MCF 10A (cell line): ENCODE measurements at regions not wholly inside any gene's neighbourhood (a gene's known extent, or its start where the extent isn't known, plus 50 kb on each side); places are given as distances from the start of the nearest gene placed in this dataset.

Experiments used
- BruUV-seq: library from RNA; stranded (reverse); fragments of 400-500 nt; replicated peaks from 2 replicates; lab custom pipeline; 2021; lab: Mats Ljungman, UMichigan
- CTCF ChIA-PET: fragments of 300-600 bp; sonication (Branson Sonifier 250); formaldehyde crosslinking; extraction: SDS; loops from one replicate; lab custom pipeline; 2021; ENCODE audit warnings: antibody characterized with exemption, inconsistent platforms; lab: Yijun Ruan, JAX
- POLR2A ChIA-PET: fragments of 300-600, 350-650 bp; sonication (Branson Sonifier 250); formaldehyde crosslinking; extraction: SDS; loops from one replicate; lab custom pipeline; 2020; ENCODE audit warnings: antibody characterized with exemption, inconsistent platforms; lab: Yijun Ruan, JAX
- DNase-seq: peaks from one replicate; pipeline ENCODE4 v3.0.0-alpha.2; 2018; ENCODE audit not compliant: unreplicated experiment
- H3K27ac Mint-ChIP-seq: one replicate; pipeline ENCODE4 v1.8.0; 2022; ENCODE audit warnings: mild to moderate bottlenecking, low read depth, mixed read lengths; ENCODE audit not compliant: unreplicated experiment
- H3K27me3 Mint-ChIP-seq: one replicate; pipeline ENCODE4 v1.8.0; 2022; ENCODE audit warnings: mixed read lengths; ENCODE audit not compliant: insufficient read depth, unreplicated experiment
- H3K36me3 Mint-ChIP-seq: one replicate; pipeline ENCODE4 v1.8.0; 2022; ENCODE audit warnings: mild to moderate bottlenecking, moderate library complexity, mixed read lengths; ENCODE audit not compliant: insufficient read depth, unreplicated experiment
- H3K4me1 Mint-ChIP-seq: one replicate; pipeline ENCODE4 v1.8.0; 2022; ENCODE audit warnings: mixed read lengths; ENCODE audit not compliant: insufficient read depth, unreplicated experiment
- H3K4me3 Mint-ChIP-seq: one replicate; pipeline ENCODE4 v1.8.0; 2022; ENCODE audit warnings: mild to moderate bottlenecking, moderate library complexity, mixed read lengths; ENCODE audit not compliant: unreplicated experiment
- H3K9me3 Mint-ChIP-seq: one replicate; pipeline ENCODE4 v1.8.0; 2022; ENCODE audit warnings: mixed read lengths; ENCODE audit not compliant: unreplicated experiment
- CTCF ChIP-seq: fragments of 200-600 bp; IDR thresholded peaks from one replicate; pipeline ENCODE4 v1.8.0; 2022; ENCODE audit warnings: antibody characterized with exemption, mild to moderate bottlenecking; ENCODE audit not compliant: unreplicated experiment
- intact Hi-C: fragments of 100-400 bp; cut with micrococcal nuclease; formaldehyde crosslinking; loops from 2 replicates; pipeline ENCODE4 v1.14.1; 2022

DNA sequence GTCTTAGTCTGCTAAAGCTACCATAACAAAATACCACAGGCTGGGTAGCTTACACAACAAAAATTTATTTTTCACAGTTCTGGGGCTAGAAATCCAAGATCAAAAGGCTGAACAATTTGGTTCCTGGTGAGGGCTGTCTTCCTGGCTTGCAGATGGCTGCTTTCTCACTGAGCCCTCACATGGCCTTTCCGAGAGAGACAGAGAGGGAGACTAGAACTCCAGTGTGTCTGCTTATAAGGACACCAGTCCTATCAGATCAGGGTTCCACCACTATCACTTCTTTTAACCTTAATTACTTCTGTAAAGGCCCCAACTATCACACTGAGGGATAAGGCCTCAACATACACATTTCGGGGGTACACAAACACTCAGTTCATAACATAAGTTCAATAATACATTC, 527.4 kb upstream of the VSTM2A start:
- no peak for TF ChIP-seq CTCF
- intact Hi-C loops = no loop called here
- no peak for DNase-seq
- peaks cover 11% of the 10 kb centered on the region for H3K4me1 Mint-ChIP-seq
- CTCF ChIA-PET = no interaction called here
- H3K36me3 Mint-ChIP-seq = no peaks in the 10 kb centered on the region
- peaks cover 8% of the 10 kb centered on the region for H3K9me3 Mint-ChIP-seq
- no peak overlapping the region for H3K4me3 Mint-ChIP-seq
- no peak overlapping the region for H3K27ac Mint-ChIP-seq
- POLR2A ChIA-PET = no interaction called here
- H3K27me3 Mint-ChIP-seq = peaks cover 11% of the 10 kb centered on the region
- BruUV-seq = no TSS peak

DNA sequence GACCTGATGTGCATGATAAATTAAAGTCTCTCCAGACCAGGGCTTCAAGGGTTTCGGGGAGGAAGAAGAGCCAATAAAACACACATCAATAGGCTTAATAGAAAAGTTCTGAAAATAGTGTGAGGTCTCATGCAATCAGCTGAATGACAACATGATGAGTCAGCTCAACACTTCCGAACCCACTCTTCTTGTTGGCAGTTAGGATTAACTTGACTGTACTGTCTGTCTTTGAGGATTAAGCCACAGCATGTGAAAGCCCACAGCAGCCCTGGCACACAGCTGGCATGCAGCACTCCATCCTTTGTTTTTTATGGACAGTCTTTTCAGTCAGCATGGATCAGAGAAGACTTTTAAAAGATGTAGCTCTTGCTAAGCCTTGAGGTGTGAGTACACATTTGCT, 526.9 kb upstream of the VSTM2A start:
- DNase-seq = peak; percentile 57
- intact Hi-C loops = no loop called here
- POLR2A ChIA-PET = no interaction called here
- Mint-ChIP-seq H3K27me3 (peaks cover 9% of the 10 kb centered on the region), H3K9me3 (peaks cover 8% of the 10 kb centered on the region), H3K4me3 (no peak overlapping the region), H3K36me3 (no peaks in the 10 kb centered on the region), H3K4me1 (peaks cover 11% of the 10 kb centered on the region), H3K27ac (no peak overlapping the region)
- CTCF ChIA-PET = no interaction called here
- no TSS peak for BruUV-seq
- TF ChIP-seq CTCF = no peak

DNA sequence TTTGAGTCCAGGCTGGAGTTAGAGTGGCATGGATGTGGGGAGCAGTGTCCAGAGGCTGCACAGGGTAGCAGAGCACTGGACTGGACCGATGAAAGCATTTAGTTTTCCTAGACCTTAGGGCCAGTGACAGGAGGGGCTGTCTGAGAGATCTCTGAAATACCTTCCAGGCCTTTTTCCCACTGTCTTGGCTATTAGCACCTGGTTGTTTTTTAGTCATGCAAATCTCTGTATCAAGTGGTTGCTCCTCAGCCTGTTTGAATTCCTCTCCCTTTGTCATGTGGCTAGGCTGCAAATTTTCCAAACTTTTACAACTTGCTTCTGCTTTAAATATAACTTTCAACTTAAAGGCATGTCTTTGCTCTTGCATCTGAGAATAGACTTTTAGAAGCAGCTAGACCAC, 504.3 kb upstream of the VSTM2A start:
- no peak for TF ChIP-seq CTCF
- Mint-ChIP-seq H3K4me1 (peaks cover 7% of the 10 kb centered on the region), H3K36me3 (no peaks in the 10 kb centered on the region), H3K27ac (no peak overlapping the region), H3K27me3 (peaks cover 27% of the 10 kb centered on the region), H3K9me3 (no peaks in the 10 kb centered on the region), H3K4me3 (no peak overlapping the region)
- no TSS peak for BruUV-seq
- ChIA-PET POLR2A (interaction anchor here (1.3 kb wide), 1 partner anchor 8 kb away, joined by 3 read pairs; no protein-coding TSS in a partner anchor), CTCF (no interaction called here)
- DNase-seq = no peak
- intact Hi-C loops = no loop called here

- Mint-ChIP-seq H3K36me3 (no peaks in the 10 kb centered on the region), H3K27me3 (peaks cover 29% of the 10 kb centered on the region), H3K4me1 (no peaks in the 10 kb centered on the region), H3K9me3 (no peaks in the 10 kb centered on the region), H3K4me3 (no peak overlapping the region), H3K27ac (no peak overlapping the region)
- intact Hi-C loops = no loop called here
- ChIA-PET CTCF (interaction anchor here (0.6 kb wide), 1 partner anchor 57 kb away, joined by 3 read pairs; no protein-coding TSS in a partner anchor), POLR2A (interaction anchor here (1.6 kb wide), 1 partner anchor 10 kb away, joined by 4 read pairs; no protein-coding TSS in a partner anchor)
- no peak for TF ChIP-seq CTCF
- BruUV-seq = no TSS peak
- DNase-seq = no peak
Measured at GRCh38 chr7:54060643-54061042, 481.5 kb upstream of the VSTM2A start.
